HG03095 (cell line): ENCODE measurements at regions not wholly inside any gene's neighbourhood (a gene's known extent, or its start where the extent isn't known, plus 50 kb on each side); places are given as distances from the start of the nearest gene placed in this dataset.
"Not testable (repeated sequence)": the region's sequence is repeated elsewhere in the genome, so short reads cannot be mapped to it uniquely, and the experiment has no call there.

Source experiments
- ATAC-seq: cut with Tn5 transposase; IDR thresholded peaks from one replicate; pipeline ENCODE4 v1.9.1; 2021; ENCODE audit warnings: moderate library complexity; ENCODE audit not compliant: unreplicated experiment

DNA sequence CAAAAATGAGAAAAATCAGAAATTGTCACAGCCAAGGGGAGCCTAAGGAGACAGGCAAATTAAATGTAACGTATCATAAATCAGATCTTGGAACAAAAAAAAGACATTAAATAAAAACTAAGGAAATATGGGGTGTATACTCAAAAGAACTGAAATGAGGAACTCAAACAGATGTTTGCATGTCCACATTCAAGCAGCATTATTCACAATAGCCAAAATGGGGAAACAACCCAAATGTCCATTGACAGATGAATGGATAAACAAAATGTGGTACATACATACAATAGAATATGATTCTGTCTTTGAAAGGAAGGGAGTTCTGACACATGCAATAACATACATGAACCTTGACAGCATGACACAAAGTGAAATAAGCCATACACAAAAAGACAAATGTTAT, 155.8 kb upstream of the KLF7 start:
- no peak for ATAC-seq

DNA sequence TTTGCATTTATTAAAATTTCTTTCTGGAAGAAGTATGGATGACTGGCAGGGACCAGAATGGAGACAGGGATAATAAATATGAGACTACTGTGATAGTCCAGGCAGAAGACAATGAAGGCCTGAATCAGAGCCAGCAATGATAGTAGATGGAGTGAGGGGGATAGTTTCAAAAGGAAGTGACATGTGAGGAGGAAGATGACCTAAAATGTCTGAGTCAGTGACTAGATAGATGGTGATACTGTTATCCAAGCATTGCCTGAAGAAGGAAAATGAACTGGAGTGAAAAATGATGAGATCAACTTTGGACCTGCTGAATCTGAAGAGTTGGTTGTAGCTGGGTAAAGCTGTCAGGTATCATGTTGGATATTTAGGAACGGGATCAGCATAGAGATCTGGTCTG, 158.3 kb upstream of the KLF7 start:
- no peak for ATAC-seq

DNA sequence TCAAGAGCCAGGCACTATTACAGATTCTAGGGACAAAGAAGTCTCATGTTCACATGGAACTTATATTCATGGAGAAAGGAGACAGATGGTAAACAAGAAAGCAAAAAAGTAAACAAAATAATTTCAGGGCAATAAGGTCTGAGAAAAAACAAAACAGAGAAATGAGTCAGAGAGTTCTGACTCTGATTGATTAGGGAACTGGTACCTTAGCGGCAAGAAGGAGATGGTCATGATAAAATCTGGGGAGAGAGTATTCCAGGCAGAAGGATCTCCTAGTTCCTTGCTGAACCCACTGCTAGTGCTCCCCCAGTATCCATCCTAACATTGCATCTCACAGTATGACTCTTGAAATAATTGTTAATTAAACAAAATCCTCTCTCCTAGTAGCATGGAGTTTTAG, 161.8 kb upstream of the KLF7 start:
- ATAC-seq: no peak

DNA sequence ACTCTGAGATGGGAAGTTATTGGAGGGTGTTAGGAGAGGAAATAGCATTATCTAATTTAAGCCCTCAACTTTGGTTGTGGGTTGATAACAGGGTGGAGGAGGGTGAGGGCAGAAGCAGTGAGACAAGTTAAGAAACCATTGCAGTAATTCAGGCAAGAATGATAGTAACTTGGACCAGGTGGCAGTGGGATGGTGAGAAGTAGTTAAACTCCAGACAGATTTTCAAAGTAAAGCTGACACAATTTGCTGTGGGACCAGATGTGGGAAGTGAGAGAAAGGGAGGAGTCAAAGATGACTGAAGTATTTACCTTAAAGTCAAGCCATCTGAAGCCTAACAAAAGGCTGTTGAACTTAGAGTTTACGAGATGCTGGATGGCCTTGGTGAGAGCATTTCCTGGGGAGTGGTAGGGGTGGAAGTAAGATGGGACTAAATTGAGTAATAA, 163.2 kb upstream of the KLF7 start:
- peak; percentile 46 for ATAC-seq

DNA sequence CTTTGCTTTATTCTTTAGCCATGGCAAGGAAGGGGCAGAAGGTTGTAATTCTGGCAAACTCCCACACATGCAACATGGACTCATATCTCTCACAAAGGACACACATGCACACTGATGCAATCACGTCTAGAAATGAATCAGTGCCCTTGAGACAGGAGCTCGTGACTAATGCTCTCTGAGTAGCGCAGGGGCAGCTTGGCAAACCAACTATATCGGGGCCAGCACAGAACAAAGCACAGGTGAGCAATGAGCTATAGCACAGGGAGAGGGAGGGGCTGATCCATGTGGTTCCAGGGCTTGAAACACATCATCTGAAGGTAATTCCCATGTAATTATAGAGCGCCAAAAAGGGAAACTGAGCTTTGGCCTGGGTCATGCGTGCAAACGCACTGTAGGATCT, 165.2 kb upstream of the KLF7 start:
- ATAC-seq: peak; percentile 53

DNA sequence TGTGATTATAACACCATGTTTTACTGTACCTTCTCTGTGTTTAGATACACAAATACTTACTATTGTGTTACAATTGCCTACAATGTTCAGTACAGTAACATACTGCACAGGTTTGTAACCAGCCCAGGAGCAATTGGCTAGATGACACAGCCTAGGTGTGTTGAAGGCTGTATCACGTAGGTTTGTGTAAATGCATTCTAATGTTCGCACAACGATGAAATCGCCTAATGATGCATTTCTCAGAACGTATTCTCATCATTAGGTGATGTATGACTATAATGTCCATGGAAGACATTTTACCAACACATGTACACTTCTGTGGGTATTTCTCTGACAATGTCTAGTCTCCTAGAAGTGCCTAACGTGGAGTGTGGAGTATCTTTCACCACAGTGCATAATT, 165.9 kb upstream of the KLF7 start:
- no peak for ATAC-seq

DNA sequence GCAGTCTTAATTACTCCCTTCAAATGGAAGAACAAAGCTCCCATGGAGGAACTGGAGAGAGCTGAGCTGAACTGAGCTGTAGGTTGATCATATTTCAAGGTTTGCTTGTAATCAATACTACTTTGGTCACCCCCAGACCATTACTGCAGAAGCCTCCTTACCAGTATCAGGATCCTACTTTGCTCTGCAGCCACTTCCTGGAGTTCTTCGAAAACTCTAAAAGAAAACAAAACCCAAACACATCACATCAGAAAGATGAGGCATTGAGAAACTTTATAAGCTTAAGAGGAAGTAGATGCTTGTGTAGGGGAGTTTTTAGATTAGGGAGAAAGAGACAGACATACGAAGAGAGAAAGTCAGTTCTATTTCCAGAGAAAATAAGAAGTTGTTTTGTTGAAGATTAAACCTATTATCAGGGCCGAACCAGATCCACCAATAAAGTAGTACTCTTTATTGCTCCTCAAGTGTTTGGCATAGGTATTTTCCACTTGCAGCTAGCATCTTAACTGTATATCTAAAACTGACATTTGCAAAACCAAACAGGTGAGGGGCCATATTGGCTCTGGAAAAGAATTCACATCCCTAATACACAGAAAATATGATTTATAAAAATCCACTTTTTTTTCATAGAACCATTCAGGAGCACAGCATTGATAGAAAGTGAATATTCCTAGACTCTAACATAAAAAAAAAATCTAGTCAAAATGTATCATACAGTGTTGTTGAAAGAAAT, 166.9 kb upstream of the KLF7 start:
- peak; percentile 31 for ATAC-seq

DNA sequence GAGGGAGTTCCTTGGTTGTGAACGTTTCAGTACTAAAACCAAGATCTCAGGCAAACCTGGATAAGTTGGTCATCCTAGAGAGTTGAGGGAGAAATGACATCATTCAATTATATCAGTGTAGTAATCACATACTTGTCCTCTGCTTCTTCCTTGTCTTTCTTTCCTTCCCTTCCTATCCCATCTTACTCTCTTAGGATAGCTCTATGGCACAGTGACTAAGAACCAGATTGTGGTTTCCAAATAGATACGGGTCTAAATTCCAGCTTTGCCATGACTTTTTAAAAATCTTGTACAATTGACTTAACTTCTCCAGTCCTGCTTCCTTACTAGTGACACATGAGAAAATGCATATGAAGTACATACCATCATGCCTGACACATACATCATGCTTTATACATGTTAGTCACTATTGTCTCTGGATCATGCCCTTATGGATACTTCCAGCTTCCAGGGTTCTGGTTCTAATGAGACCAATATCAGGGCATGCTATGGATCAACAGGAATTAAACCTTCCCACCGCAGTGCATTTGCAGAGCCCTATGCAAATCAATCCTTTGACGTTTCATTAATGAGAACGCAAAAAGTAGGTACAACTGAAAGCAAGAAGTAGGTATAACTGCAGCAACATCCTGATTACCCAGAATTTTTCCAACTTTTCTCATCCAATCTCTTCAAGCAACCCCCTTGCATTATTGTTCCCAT, 168.0 kb upstream of the KLF7 start:
- no peak for ATAC-seq

DNA sequence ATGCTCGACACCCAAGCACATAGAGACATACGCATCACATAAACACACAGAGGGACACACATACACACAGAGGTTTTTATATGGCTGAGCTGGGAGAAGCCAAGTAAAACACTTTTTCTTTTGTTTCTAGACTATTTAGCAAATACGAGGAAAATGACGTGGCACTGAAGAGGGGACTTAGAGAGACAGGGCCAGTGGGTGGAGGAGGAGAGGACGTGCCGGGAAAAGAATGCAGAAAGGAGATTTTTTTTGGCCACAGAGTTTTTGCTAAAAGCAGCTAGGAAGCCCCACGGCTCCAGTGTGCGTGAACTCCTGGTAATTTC, 168.5 kb upstream of the KLF7 start:
- ATAC-seq: no peak

DNA sequence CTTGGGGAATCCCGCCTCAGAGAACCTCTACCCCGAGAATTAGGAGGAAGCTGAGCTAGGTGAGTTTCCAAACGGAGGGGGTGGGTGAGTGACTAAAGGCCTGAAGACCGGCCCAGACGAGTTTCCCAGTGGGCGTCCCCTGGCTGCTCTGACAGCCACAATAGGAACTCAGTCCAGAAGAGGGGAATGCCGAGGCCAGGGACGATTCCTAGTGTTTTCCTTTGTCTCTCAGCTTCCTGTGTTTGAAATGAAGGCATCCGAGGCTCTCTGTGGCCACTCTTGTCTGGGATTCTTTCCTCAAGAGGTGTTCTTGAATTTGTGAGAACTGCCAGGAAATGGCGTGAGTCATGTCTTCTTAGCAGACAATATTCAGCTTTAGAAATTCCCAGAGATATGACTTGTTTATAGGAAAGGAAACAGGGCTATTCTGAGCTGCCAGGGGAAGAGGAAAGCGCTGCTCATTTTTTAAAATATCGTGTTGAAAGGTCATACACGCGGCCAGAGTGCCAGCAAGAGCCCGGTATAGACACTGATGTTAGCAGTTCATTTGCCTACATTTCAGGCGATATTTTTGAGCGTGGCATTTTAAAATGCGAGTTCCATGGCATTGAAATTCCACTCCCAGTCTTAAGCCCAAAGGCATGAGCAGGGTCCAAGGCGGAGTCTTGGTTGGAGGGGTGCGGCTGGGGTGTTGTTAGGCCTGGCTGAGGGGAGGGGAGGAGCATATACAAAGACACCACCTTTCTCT, 169.1 kb upstream of the KLF7 start:
- peak; percentile 21 for ATAC-seq

DNA sequence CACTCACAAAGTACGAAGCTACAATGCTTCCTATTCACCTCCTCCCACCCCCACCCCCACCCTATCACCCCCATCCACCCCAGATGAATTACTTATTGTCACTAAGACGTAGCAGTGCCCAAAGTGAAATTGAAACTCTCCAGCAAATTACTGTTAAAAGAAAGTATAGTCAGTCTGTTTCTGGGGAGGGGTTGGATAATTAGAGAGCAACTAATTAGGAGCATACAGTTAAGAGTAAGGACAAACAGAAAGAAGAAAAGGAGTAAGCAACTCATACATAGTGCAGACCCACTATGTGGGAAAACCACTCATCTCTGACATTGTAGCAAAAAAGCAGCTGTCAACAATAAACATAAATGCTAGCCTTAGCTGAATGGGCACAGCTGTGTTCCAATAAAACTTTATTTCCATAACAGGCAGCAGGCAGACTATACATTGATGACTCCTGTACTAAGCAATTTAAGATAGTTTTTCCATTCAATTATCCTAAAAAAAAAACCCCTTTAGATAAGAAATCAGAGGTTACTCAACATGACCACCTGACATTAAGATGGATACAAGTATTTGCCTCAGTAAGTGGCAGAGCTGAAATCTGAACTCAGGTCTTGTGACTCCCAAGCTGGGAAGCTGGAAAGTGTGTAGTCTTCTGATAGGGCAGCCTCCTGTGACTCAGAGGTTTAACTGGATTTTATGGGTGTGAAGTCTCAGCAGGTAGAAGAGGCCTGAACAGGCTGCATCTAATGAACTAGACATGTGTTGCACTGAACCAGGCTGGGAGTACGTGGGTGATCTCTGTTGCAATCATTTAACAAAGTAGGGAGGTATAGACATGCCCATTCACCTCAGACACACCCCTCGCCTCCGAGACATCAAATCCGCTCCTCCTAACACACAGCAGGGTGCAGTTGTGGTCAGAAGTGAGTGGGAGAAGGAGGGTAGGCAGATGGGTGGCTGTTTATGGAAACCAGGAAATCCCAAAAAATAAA, 171.8 kb upstream of the KLF7 start:
- ATAC-seq: no peak

DNA sequence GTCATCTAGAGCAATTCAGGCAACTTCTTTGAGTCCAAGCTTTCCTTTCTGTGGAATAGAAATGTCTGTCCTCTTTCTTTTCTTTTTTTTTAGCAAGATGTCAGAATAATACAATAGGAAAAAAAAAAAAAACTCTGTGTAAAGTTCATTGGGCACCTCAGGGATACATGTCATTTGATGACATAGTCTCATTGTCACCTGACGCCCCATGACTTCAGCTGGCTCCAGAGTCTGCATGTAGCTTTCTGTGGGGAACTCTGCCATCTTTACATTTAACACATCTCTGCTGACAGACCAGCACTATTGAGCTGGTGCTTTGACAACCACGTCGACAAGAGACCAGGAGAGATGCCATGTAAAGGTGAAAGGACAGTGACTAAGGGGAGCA, 172.5 kb upstream of the KLF7 start:
- ATAC-seq: no peak

DNA sequence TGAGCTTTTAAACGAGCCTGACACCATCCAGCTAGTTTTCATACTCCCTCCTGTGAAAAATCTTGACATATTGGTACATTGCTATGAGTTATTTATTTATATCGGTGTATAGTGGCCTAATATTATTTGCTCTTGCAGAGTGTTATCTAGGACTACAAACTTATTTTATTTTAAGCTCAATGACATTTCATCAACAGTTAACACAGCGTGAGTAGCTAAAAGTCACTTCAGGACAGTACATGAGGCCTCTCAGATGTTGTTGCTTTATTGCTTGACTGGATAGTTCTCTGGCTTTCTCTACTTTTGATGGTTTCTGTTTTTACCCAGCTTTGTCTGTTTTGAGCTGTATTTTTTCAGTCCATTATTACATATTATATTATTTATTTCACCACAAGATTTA, 172.9 kb upstream of the KLF7 start:
- no peak for ATAC-seq

DNA sequence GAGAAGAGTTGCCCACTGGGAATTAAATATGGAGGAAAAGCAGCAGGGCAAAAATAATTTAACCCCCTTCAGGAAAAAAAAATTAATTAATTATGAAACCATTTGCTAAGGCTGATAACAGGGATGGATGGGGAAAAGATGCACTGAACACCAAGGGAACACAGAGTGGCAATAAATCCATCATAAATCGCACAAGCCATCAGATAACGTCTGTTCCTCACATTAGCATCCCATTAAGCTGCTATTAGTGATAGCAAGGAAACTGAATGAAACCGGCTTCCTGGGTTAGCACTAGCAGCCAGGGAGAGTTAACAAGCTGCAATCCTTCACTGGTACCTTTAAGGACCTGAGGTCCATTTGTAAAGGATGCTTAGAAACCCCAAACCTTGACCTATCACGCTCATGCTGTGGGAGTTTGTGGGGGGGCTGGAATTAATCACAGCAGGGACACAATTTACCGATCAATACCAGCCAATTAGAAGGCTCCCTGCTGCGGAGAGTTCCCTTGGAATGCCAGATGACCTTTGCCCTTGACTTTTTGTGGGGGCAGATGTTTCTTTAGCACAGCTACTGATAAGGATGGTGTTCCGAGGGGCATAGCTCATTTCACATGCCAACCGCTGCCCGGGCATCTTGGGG, 175.5 kb upstream of the KLF7 start:
- no peak for ATAC-seq

DNA sequence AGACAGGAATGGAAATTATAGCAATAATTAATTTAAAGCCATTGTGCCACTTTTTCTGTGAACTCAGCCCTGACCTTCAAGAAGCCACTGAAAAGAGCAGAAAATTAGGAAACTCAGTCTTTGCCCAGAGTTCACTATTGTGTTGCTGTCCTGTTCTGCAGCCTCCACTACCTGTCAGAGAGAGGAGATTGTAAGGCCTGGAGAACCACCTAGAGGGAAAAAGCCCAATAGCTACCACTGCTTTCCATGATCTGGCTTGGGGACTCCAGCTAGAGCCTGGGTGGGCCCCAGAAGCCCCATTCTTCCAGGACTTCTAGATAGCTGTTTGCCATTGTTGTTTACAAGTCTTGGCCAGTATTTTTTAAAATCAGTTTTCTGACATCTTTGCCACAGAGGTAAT, 176.1 kb upstream of the KLF7 start:
- ATAC-seq: no peak

DNA sequence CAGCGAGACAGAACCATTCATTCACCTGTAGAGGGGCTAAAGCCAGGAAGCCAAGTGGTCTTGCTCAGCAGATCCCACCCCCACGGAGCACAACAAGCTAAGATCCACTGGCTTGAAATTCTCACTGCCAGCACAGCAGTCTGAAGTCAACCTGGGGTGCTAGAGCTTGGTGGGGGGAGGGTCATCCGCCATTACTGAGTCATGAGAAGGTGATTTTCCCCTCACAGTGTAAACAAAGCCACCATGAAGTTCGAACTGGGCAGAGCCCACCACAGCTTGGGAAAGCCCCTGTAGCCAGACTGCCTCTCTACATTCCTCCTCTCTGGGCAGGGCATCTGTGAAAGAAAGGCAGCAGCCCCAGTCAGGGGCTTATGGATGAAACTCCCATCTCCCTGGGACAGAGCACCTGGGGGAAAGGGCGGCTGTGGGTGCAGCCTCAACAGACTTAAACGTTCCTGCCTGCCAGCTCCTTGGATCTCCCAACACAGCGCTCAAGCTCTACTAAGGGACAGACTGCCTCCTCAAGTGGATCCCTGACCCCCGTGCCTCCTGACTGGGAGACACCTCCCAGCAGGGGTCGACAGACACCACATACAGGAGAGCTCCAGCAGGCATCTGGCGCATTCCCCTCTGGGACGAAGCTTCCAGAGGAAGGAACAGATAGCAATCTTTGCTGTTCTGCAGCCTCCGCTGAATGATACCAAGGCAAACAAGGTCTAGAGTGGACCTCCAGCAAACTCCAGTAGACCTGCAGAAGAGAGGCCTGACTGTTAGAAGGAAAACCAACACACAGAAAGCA, 179.0 kb upstream of the KLF7 start:
- not testable (repeated sequence) for ATAC-seq

DNA sequence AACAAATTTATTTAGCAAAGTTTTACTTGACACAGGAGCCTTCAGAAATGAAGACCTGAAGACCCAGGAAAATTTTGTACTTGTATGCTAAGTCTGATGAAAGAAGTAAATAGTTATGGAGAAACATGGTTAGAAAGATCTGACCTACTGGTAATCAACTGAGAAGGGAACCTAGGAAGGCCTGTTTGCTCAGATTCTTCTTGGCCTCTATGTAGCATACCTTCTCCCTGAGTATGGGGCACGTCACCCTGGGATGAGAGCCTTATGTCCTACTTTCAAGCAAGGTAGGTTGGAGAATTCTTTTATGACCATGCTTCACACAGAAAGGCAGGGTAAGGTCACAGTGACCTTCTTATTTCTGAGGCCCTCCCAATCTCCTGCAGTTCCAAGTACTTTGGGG, 178.6 kb upstream of the CREB1 start:
- no peak for ATAC-seq

DNA sequence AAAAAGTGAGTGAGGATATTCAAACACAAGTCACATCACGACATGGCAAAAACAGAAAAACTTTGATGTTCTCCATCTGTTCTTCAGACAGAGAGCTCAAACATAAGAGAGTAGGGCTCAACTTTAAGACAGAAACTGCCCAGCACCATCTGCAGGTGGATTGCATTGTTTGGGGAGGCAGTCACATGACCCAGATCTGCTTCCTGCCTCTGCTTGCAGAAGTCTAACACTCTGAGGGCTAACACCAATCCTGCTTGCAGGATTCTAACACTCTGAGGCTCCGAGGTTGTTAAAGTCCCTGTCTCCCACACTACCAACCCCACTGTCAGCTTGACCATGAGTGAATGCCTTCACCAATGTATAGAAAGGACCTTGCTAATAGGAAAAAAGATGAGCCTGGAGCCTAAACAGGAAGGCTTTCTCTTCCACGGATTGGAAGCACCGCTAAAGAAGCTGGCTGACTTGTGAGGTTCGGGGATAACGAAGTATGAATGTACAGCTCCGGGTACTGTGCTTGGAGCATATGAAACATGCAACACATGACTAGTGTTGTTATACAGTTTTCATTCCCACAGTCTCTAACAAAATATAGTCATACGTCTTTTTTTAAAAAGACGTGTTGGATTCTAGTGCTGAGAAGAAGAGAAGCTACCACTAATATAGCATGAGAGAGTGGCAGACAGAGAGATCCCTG, 176.6 kb upstream of the CREB1 start:
- ATAC-seq: peak; percentile 84

DNA sequence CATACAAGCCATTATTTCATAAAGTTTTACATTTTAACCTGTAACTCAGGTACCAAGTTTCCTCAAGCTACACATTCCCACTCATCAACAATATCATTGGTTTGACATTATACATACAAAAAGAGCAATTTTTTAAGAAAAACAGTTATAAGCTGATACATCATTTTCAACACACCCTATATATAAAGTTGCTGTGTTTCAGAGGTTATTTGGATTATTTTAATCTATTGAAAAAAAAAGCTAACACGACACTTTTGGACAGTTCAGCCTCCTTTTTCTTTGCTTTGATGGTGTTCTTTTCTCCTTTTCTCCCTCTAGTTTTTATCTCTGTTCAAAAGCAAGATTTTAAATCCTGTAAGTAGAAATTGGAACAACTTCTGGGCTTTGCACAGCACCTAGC, 175.9 kb upstream of the CREB1 start:
- no peak for ATAC-seq
